ENCODE measurements at regions not wholly inside any gene's neighbourhood (a gene's known extent, or its start where the extent isn't known, plus 50 kb on each side); places are given as distances from the start of the nearest gene placed in this dataset.

DNA sequence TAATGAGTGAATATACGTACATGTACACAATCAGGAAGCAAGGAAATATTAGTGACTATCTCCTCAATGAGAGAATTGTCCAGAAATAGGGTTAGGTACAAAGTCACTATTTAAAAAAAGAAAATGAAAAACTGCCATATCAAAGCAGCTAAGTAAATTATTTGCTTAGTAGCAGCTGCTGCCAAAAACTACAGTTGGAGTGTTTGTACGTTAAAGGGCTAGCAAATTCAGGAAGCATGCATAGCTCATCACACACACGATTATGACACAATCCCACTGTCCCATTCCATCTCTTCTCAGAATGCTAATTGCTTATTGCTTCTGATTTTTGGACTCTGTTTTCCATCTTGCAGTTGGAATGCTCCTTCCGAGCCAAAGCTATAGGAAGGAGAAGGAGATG is 2012.5 kb upstream of the LRRTM1 start:
- H3K4me1 ChIP-seq (ENCODE audit: control insufficient read depth, extremely low read depth, insufficient read depth, low read length), result no peaks in the 10 kb centered on the region
- DNase-seq (ENCODE audit: low read depth in 2 of 2), result peak in 1 of 2 donors; percentile 5
- H3K4me2 ChIP-seq (ENCODE audit: extremely low read depth, insufficient read depth, low read length), result no peak overlapping the region
- no peak overlapping the region for H3K27ac ChIP-seq (ENCODE audit: insufficient read depth, low read length)
- H3K36me3 ChIP-seq (ENCODE audit: control insufficient read depth, insufficient read depth, low read length), result no peaks in the 10 kb centered on the region
- no peak overlapping the region for H3K9ac ChIP-seq (ENCODE audit: insufficient read depth, low read length)
- H3K27me3 ChIP-seq (ENCODE audit: control insufficient read depth, insufficient read depth, low read length), result no peaks in the 10 kb centered on the region
- no peak overlapping the region for H3K4me3 ChIP-seq (replicated peaks in 1 of 4; ENCODE audit: control extremely low read depth in 1 of 4, insufficient read depth in 1 of 4, low read depth in 3 of 4, low read length in 4 of 4)
- no peaks in the 10 kb centered on the region for H4K20me1 ChIP-seq (ENCODE audit: control insufficient read depth, extremely low read depth, insufficient read depth, low read length)
- no peaks in the 10 kb centered on the region for H3K9me3 ChIP-seq (ENCODE audit: control insufficient read depth, insufficient read depth, low read depth, low read length)
- H2AFZ ChIP-seq (ENCODE audit: low read length), result no peak overlapping the region
- H3K79me2 ChIP-seq (ENCODE audit: control insufficient read depth, insufficient read depth, low read length), result no peaks in the 10 kb centered on the region
- TF ChIP-seq, protein P1, sequence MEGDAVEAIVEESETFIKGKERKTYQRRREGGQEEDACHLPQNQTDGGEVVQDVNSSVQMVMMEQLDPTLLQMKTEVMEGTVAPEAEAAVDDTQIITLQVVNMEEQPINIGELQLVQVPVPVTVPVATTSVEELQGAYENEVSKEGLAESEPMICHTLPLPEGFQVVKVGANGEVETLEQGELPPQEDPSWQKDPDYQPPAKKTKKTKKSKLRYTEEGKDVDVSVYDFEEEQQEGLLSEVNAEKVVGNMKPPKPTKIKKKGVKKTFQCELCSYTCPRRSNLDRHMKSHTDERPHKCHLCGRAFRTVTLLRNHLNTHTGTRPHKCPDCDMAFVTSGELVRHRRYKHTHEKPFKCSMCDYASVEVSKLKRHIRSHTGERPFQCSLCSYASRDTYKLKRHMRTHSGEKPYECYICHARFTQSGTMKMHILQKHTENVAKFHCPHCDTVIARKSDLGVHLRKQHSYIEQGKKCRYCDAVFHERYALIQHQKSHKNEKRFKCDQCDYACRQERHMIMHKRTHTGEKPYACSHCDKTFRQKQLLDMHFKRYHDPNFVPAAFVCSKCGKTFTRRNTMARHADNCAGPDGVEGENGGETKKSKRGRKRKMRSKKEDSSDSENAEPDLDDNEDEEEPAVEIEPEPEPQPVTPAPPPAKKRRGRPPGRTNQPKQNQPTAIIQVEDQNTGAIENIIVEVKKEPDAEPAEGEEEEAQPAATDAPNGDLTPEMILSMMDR (conservative IDR thresholded peaks at IDR 0.05 in 1 of 2, IDR thresholded peaks at IDR 0.05 in 1 of 2; ENCODE audit: low read depth in 1 of 2, low read length in 2 of 2), result no peak
- TF ChIP-seq EZH2 (IDR thresholded peaks at IDR 0.05; ENCODE audit: low read length, missing control alignments), result no peak

- Histone ChIP-seq H3K27me3 (ENCODE audit: control insufficient read depth, insufficient read depth, low read length) (no peaks in the 10 kb centered on the region), H3K79me2 (ENCODE audit: control insufficient read depth, insufficient read depth, low read length) (no peaks in the 10 kb centered on the region), H3K9me3 (ENCODE audit: control insufficient read depth, insufficient read depth, low read depth, low read length) (no peaks in the 10 kb centered on the region), H3K36me3 (ENCODE audit: control insufficient read depth, insufficient read depth, low read length) (no peaks in the 10 kb centered on the region), H3K4me1 (ENCODE audit: control insufficient read depth, extremely low read depth, insufficient read depth, low read length) (no peaks in the 10 kb centered on the region), H4K20me1 (ENCODE audit: control insufficient read depth, extremely low read depth, insufficient read depth, low read length) (no peaks in the 10 kb centered on the region), H3K27ac (ENCODE audit: insufficient read depth, low read length) (no peak overlapping the region), H3K4me2 (ENCODE audit: extremely low read depth, insufficient read depth, low read length) (no peak overlapping the region), H3K4me3 (replicated peaks in 1 of 4; ENCODE audit: control extremely low read depth in 1 of 4, insufficient read depth in 1 of 4, low read depth in 3 of 4, low read length in 4 of 4) (no peak overlapping the region), H3K9ac (ENCODE audit: insufficient read depth, low read length) (no peak overlapping the region), H2AFZ (ENCODE audit: low read length) (no peak overlapping the region)
- no peak for TF ChIP-seq EZH2 (IDR thresholded peaks at IDR 0.05; ENCODE audit: low read length, missing control alignments)
- TF ChIP-seq, protein P1 (conservative IDR thresholded peaks at IDR 0.05 in 1 of 2, IDR thresholded peaks at IDR 0.05 in 1 of 2; ENCODE audit: low read depth in 1 of 2, low read length in 2 of 2), result no peak
- no peak for DNase-seq (ENCODE audit: low read depth in 2 of 2)
Observed at GRCh38 chr2:82316586-82316985, 2012.0 kb upstream of the LRRTM1 start.

GRCh38 chr2:82314836-82315472 is 2010.4 kb upstream of the LRRTM1 start:
- no peaks in the 10 kb centered on the region for H3K27me3 ChIP-seq (ENCODE audit: control insufficient read depth, insufficient read depth, low read length)
- H3K4me1 ChIP-seq (ENCODE audit: control insufficient read depth, extremely low read depth, insufficient read depth, low read length), result no peaks in the 10 kb centered on the region
- H3K4me2 ChIP-seq (ENCODE audit: extremely low read depth, insufficient read depth, low read length), result no peak overlapping the region
- TF ChIP-seq, protein P1 (conservative IDR thresholded peaks at IDR 0.05 in 1 of 2, IDR thresholded peaks at IDR 0.05 in 1 of 2; ENCODE audit: low read depth in 1 of 2, low read length in 2 of 2), result no peak
- no peak for TF ChIP-seq EZH2 (IDR thresholded peaks at IDR 0.05; ENCODE audit: low read length, missing control alignments)
- no peaks in the 10 kb centered on the region for H4K20me1 ChIP-seq (ENCODE audit: control insufficient read depth, extremely low read depth, insufficient read depth, low read length)
- no peak for DNase-seq (ENCODE audit: low read depth in 2 of 2)
- no peaks in the 10 kb centered on the region for H3K36me3 ChIP-seq (ENCODE audit: control insufficient read depth, insufficient read depth, low read length)
- no peaks in the 10 kb centered on the region for H3K9me3 ChIP-seq (ENCODE audit: control insufficient read depth, insufficient read depth, low read depth, low read length)
- H2AFZ ChIP-seq (ENCODE audit: low read length), result no peak overlapping the region
- H3K9ac ChIP-seq (ENCODE audit: insufficient read depth, low read length), result no peak overlapping the region
- H3K4me3 ChIP-seq (replicated peaks in 1 of 4; ENCODE audit: control extremely low read depth in 1 of 4, insufficient read depth in 1 of 4, low read depth in 3 of 4, low read length in 4 of 4), result no peak overlapping the region
- H3K27ac ChIP-seq (ENCODE audit: insufficient read depth, low read length), result no peak overlapping the region
- no peaks in the 10 kb centered on the region for H3K79me2 ChIP-seq (ENCODE audit: control insufficient read depth, insufficient read depth, low read length)

Measured in fibroblast of lung (primary cell).